GM15510 (cell line): ENCODE measurements at regions not wholly inside any gene's neighbourhood (a gene's known extent, or its start where the extent isn't known, plus 50 kb on each side); places are given as distances from the start of the nearest gene placed in this dataset.

ENCODE experiments used
- POLR2A ChIP-seq: IDR thresholded peaks from 3 replicates; pipeline ENCODE4 v1.6.1; 2011; ENCODE audit warnings: borderline replicate concordance; ENCODE audit not compliant: insufficient read length; ENCODE audit errors: extremely low read depth

DNA sequence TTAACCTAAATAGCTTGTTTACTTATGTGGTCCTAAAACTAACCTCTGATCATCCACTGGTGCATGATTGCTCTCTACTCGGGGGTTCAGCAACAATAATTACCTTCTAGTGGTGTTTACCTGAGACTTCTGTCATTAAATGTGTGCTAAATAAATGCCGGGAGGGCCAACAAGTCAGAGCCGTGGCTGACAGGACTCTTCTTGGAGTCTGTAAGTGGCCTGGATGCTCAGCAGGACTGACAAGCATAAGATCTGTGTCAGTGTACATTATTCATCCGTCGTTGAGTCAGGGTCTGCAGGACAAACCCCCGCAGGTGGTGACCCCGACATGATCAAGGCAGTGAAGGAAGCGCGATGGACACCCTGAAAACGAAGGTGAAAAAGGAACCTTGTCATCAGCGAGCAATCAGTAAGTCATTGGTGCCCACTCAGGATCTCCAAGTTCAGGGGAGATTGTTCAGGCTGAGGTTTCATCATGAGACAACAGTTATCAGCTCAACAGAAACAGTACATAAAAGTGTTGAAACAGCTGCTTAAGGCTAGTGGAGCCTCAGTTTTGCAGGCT lies 1466.9 kb downstream of the UQCRFS1 start:
- no peak for TF ChIP-seq POLR2A

GRCh38 chr19:27744926-27745768 lies 1467.8 kb downstream of the UQCRFS1 start:
- no peak for TF ChIP-seq POLR2A

DNA sequence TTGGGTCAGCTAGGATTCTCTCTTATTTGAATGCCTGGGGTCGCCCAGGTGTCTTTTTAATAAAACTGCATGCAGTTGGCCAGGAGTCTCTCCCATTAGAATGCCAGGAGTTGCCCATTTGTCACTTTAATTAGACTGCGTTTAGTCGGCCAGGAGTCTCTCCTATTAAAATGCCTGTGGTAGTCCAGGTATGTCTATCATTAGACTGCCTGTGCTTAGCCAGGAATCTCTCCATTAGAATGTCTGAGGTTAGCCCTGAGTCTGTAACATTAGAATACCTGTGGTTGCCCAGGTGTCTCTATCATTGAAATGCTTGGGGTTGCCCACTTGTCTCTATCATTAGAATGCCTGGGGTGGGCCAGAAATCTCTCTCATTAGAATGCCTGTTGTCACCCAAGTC lies 1470.9 kb downstream of the UQCRFS1 start:
- no peak for TF ChIP-seq POLR2A

DNA sequence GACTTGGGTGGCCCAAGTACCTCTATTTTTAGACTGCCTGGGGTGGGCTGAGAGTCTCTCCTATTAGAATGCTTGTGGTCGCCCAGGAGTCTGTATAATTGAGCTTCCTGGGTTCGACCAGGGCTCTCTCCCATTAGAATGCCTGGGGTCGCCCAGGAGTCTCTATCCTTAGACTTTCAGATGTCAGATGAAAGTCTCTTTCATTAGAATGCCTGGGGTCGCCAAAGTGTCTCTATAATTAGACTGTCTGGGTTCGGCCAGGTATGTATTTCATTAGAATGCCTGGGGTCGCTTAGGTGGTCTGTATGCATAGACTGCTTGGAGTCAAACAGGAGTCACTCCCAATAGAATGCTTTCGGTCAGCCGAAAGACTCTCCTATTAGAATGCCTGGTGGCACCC lies 1471.7 kb downstream of the UQCRFS1 start:
- TF ChIP-seq POLR2A, result no peak

- TF ChIP-seq POLR2A, result no peak
These were observed 1472.6 kb downstream of the UQCRFS1 start for GRCh38 chr19:27740396-27740795.

DNA sequence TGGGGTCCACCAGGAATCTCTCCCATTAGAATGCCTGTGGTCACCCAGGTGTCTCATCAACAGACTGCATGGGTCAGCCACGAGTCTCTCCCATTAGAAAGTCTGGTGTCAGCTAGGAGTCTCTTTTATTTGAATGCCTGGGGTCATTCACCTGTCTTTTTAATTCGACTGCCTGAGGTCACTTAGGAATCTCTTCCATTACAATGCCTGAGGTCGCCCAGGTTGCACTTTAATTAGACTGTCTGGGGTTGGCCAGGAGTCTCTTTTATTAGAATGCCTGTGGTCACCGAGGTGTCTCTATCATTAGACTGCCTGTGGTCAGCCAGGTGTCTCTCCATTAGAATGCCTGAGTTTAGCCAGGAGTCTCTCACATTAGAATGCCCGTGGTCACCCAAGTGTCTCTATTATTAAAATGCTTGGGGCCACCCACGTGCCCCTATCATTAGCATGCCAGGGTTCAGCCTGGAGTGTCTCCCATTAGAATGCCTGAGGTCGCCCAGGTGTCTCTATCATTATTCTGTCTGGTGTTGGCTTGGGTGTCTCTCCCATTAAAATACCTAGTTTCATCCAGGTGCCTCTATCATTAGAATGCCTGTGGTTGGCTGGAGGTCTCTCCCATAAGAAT lies 1474.3 kb downstream of the UQCRFS1 start:
- no peak for TF ChIP-seq POLR2A

DNA sequence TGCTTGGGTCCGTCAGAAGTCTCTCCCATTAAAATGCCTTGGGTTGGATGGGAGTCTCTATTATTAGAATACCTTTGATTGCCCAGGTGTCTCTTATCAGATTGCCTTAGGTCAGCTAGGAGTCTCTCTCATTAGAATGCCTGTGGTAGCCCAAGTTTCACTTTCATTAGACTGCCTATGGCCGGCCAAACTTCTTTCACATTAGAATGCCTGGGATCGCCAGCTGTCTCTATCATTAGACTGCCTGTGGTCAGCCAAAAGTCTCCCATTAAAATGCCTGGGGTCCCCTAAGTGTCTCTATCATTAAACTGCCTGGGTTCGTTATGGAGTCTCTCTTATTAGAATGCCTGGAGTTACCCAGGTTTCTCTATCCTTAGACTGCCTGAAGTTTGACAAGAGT lies 1476.7 kb downstream of the UQCRFS1 start:
- no peak for TF ChIP-seq POLR2A

DNA sequence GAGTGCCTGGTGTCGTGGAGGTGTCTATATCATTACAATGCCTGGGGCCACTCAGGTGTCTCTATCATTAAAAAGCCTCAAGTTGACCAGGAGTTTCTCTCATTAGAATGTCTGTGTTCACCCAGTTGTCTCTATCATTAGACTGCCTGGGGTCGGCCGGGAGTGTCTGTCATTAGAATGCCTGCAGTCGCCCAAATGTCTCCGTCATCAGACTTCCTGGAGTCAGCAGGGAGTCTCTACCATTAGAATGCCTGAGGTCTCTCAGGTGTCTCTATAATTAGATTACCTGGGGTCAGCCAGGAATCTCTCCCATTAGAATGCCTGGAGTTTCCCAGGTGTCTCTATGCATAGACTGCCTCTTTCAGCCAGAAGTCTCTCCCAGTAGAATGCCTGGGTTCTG lies 1477.6 kb downstream of the UQCRFS1 start:
- TF ChIP-seq POLR2A, result no peak

- no peak for TF ChIP-seq POLR2A
These were observed 1478.3 kb downstream of the UQCRFS1 start for GRCh38 chr19:27734496-27735220.

DNA sequence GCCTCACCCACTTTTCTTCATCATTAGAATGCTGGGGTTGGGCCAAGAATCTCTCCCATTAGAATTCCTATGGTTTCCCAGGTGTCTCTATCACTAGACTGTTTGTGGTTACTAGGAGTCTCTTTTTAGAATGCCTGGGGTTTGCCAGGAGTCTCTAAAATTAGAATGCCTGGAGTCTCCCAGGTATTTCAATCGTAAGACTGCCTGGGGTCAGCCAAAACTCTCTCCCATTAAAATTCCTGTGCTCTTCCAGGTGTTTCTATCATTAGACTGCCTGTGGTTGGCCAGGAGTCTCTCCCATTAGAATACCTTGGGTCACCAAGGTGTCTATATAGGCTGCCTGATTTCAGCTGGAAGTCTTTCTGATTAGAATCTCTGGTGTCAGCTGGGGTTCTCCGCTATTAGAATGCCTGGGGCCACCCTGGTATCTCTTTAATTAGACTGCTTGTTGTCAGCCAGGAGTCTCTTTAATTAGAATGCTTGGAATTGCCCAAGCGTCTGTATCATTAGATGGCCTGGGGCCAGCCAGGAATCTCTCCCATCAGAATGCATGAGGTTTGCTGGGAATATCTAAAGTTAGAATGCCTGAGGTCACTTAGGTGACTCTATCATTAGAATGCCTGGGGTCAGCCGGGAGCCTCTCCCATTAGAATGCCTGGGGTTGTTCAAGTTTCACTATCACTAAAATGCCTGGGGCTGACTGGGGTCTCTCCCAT lies 1479.2 kb downstream of the UQCRFS1 start:
- no peak for TF ChIP-seq POLR2A

DNA sequence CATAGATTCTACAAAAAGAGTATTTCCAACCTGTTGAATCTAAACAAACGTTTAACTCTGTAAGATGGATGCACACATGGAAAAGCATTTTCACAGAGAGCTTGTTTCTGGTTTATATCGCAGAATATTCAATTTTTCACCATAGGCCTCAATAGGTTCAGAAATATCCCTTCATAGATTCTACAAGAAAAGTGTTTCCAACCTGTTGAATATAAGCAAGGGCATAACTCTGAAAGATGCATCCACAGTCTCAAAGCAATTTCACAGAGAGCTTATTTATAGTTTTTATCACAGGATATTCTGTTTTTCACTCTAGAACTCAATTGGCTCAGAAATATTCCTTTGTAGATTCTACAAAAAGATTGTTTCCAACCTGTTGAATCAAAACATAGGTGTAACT lies 1483.6 kb downstream of the UQCRFS1 start:
- TF ChIP-seq POLR2A, result no peak

DNA sequence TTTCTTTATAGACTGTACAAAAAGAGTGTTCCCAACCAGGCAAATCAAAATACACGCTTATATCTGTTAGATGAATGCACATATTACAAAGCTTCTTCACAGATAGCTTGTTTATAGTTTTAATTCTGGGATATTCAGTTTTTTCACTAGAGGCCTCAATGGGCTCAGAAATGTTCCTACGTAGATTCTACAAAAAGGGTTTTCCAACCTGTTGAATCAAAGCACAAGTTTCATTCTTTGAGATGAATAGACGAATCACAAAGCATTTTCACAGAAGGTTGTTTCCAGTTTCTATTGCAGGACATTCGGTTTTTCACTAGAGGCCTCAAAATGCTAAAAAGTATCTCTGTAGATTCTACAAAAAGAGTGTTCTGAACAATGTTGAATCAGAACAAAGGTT lies 1490.3 kb downstream of the UQCRFS1 start:
- TF ChIP-seq POLR2A, result no peak

DNA sequence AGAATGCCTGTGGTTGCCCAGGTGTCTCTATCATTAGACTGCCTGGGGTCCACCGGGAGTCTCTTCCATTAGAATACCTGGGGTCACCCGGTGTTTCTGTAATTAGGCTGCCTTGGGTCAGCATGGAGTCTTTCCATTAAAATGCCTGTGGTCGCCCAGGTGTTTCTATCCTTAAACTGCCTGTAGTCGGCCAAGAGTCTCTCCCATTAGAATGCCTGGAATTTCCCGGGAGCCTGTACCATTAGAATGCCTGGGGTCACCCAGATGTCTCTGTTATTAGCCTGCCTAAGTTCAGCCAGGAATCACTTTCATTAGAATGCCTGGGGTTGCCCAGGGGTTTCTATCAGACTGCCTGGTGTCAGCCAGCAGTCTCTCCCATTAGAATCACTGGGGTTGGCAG lies 1492.8 kb downstream of the UQCRFS1 start:
- TF ChIP-seq POLR2A, result no peak

DNA sequence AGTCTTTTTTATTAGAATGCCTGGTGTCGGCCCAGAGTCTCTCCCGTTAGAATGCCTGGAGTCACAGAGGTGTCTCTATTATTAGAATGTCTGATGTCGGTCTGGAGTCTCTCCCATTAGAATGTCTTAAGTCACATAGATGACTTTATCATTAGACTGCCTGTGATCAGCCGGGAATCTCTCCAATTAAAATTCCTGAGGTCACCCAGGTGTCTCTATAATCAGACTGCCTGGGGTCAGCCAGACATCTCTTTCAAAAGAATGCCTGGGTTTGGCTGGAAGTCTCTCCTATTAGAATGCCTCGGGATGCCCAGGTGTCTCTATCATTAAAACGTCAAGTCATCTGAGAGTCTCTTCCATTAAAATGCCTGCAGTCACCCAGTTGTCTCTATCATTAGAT lies 1493.9 kb downstream of the UQCRFS1 start:
- no peak for TF ChIP-seq POLR2A

- no peak for TF ChIP-seq POLR2A
These were observed 1494.7 kb downstream of the UQCRFS1 start for GRCh38 chr19:27718234-27718633.

- no peak for TF ChIP-seq POLR2A
These were observed 1495.1 kb downstream of the UQCRFS1 start for GRCh38 chr19:27717825-27718224.

DNA sequence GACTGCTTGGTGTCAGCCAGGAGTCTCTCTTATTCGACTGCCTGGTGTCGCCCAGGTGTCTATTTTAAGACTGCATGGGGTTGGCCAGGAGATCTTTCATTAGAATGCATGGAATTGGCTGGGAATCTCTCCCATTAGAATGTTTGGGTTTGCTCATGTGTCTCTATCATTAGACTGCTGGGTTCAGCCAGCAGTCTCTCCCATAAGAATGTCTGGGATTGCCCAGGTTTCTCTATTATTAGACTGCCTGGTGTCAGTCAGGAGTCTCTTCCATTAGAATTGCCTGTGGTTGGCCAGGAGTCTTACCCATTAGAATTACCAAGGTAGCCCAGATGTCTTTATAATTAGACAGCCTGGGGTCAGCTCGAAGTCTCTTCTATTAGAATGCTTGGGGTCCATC lies 1496.0 kb downstream of the UQCRFS1 start:
- no peak for TF ChIP-seq POLR2A
